GM10248 (cell line): ENCODE measurements at regions not wholly inside any gene's neighbourhood (a gene's known extent, or its start where the extent isn't known, plus 50 kb on each side); places are given as distances from the start of the nearest gene placed in this dataset.
"Not testable (repeated sequence)": the region's sequence is repeated elsewhere in the genome, so short reads cannot be mapped to it uniquely, and the experiment has no call there.

Source experiments
- CTCF ChIA-PET: fragments of 300-600 bp; sonication (Branson Sonifier 250); formaldehyde crosslinking; extraction: SDS; loops from one replicate; lab custom pipeline; 2021; ENCODE audit warnings: antibody characterized with exemption; lab: Yijun Ruan, JAX
- POLR2A ChIA-PET: fragments of 350-650 bp; sonication (Branson Sonifier 250); formaldehyde crosslinking; extraction: SDS; loops from one replicate; lab custom pipeline; 2020; ENCODE audit warnings: antibody characterized with exemption; lab: Yijun Ruan, JAX
- DNase-seq: peaks from one replicate; pipeline ENCODE4 v3.0.0; 2012; ENCODE audit errors: extremely low spot score
- CTCF ChIP-seq: IDR thresholded peaks from 2 replicates; pipeline ENCODE4 v1.5.1; 2012; ENCODE audit warnings: mild to moderate bottlenecking, low read depth; ENCODE audit errors: extremely low read depth, missing control alignments, control extremely low read depth

DNA sequence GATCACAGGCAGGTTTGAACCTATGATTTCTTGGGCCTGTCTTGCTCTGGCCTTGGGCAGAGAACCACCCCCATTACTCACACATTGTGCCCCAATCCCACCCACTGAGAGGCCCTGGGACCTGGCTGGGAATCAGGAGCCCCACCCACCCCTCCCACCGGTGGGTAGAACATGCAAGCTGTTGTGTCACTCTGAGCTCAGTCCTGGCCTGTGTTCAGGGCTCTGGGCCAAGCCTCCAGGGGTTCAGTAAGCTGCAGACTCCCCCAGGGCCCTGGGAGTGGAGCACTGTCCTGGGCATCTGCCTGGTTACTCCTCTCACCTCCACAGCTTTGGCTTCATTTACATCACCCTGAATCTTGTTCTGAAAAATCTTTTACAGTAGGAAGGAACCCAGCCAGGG, 270.5 kb downstream of the RRAGC start:
- ChIA-PET CTCF (interaction anchor here (0.7 to 1.3 kb wide), 3 partner anchors 13 to 535 kb away, joined by 3 to 5 read pairs (median 3); no protein-coding TSS in a partner anchor), POLR2A (no interaction called here)
- DNase-seq, result no peak
- no peak for TF ChIP-seq CTCF

DNA sequence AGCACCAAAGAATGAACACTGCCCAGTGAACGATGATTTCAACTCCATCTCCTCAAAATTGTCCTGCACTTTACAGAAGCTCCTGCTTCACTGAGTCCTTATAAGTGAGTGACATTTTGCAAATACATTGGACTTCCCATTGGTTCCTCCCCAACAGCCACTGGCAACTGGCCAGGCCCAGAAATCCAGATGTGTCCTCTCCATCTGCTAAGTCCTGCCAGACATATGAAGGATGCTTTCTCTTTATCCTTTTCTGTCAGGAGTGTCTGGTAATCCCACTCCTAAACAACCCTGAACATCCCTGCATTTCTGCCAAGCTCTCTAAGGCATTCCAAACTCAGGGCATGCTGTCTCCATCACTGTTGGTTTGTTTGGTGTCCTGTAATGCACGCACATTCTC, 271.8 kb downstream of the RRAGC start:
- DNase-seq, result no peak
- CTCF ChIA-PET, result interaction anchor here (0.7 to 4.9 kb wide), 7 partner anchors 13 to 526 kb away, joined by 3 to 26 read pairs (median 3); no protein-coding TSS in a partner anchor
- POLR2A ChIA-PET, result no interaction called here
- TF ChIP-seq CTCF, result no peak

DNA sequence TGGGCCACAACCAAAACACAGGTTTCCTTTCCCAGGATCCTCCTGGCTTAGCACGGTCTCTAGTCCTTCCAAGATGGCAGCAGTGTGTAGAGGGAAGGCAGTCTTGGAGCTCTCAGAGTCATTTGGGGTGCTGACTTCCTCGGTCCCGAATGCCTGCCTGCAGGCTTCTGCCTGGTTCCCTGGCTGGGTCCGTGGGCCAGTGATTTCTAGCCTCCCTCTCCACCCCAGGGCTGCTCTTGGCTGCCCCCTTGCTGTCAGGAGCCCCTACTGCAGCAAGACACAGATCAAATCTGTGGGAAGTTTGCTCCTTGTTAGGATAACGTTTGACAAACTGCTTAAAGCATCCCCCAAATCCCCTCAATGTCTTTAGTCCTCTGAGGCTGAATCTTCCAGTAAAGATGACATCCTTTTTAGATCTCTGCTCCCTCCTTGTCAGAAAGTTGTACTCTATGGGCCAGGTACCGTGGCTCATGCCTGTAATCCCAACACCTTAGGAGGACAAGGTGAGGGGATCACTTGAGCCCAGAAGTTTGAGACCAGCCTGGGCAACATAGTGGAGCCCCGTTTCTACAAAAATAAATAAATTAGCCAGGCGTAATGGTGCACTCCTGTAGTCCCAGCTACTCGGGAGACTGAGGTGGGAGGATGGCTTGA, 272.5 kb downstream of the RRAGC start:
- DNase-seq, result peak; percentile 83
- ChIA-PET CTCF (interaction anchor here (0.7 to 4.9 kb wide), 14 partner anchors 8 to 557 kb away, joined by 3 to 26 read pairs (median 3); no protein-coding TSS in a partner anchor), POLR2A (no interaction called here)
- TF ChIP-seq CTCF, result peak; percentile 95

DNA sequence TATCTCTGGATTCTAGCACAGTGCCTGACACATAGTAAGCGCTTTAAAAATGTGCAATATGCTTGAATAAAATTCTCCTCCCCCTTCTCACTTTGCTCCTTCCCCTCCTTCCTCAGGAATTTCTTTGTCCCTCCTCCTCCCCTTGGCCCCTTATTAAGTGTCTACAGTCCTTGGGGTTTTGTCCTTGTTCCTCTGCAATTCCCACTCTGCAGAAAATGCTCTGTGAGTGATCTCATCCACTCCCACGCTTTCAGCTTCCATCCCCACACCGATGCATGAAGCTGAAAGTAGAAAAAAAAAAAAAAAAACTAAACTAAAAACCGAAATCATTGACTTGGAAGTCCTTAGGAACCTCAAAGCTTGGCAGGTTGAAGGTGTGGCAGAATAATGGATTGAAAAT, 273.6 kb downstream of the RRAGC start:
- CTCF ChIA-PET, result interaction anchor here (1.0 to 4.9 kb wide), 8 partner anchors 9 to 556 kb away, joined by 3 to 26 read pairs (median 3); no protein-coding TSS in a partner anchor
- POLR2A ChIA-PET, result no interaction called here
- no peak for TF ChIP-seq CTCF

GRCh38 chr1:38585460-38585859, 274.1 kb downstream of the RRAGC start:
- no peak for DNase-seq
- POLR2A ChIA-PET, result no interaction called here
- CTCF ChIA-PET, result interaction anchor here (0.9 to 4.9 kb wide), 5 partner anchors 10 to 111 kb away, joined by 3 to 26 read pairs (median 3); no protein-coding TSS in a partner anchor
- TF ChIP-seq CTCF, result no peak

More for the DNA sequence above, 273.6 kb downstream of the RRAGC start:
- no peak for DNase-seq

- ChIA-PET CTCF (interaction anchor here (0.9 to 4.9 kb wide), 3 partner anchors 10 to 57 kb away, joined by 3 to 26 read pairs (median 6); no protein-coding TSS in a partner anchor), POLR2A (no interaction called here)
- TF ChIP-seq CTCF, result no peak
- DNase-seq, result no peak
Measured at GRCh38 chr1:38584448-38585355, 274.9 kb downstream of the RRAGC start.

DNA sequence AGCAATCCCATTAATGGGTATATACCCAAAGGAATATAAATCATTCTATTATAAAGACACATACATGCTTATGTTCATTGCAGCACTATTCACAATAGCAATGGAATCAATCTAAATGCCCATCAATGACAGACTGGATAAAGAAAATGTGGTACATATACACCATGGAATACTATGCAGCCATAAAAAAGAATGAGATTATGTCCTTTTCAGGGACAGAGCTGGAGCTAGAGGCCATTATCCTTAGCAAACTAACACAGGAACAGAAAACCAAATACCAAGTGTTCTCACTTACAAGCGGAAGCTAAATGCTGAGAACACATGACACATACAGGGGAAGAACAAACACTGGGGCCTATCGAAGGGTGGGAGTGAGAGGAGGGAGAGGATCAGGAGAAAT, 276.3 kb downstream of the RRAGC start:
- CTCF ChIA-PET, result interaction anchor here (4.9 kb wide), 1 partner anchor 8 kb away, joined by 26 read pairs; no protein-coding TSS in a partner anchor
- POLR2A ChIA-PET, result not testable (repeated sequence)

More for the DNA sequence above, 276.3 kb downstream of the RRAGC start:
- DNase-seq, result not testable (repeated sequence)
